GM19397 (cell line): ENCODE measurements at regions not wholly inside any gene's neighbourhood (a gene's known extent, or its start where the extent isn't known, plus 50 kb on each side); places are given as distances from the start of the nearest gene placed in this dataset.

ENCODE experiments used
- ATAC-seq: cut with Tn5 transposase; IDR thresholded peaks from one replicate; pipeline ENCODE4 v1.9.1; 2021; ENCODE audit warnings: mild to moderate bottlenecking, moderate library complexity; ENCODE audit not compliant: unreplicated experiment

GRCh38 chr14:54207075-54207474 is 189.7 kb upstream of the CDKN3 start:
- no peak for ATAC-seq

GRCh38 chr14:54207476-54208462 is 189.0 kb upstream of the CDKN3 start:
- no peak for ATAC-seq

GRCh38 chr14:54208751-54209150 is 188.1 kb upstream of the CDKN3 start:
- ATAC-seq, result no peak

- no peak for ATAC-seq
These were observed 187.1 kb upstream of the CDKN3 start for GRCh38 chr14:54209511-54210250.

- ATAC-seq, result no peak
These were observed 185.1 kb upstream of the CDKN3 start for GRCh38 chr14:54211551-54212308.

GRCh38 chr14:54213536-54213935 is 183.3 kb upstream of the CDKN3 start:
- no peak for ATAC-seq

GRCh38 chr14:54216827-54217226 is 180.0 kb upstream of the CDKN3 start:
- no peak for ATAC-seq

GRCh38 chr14:54219261-54220070 is 177.3 kb upstream of the CDKN3 start:
- no peak for ATAC-seq

GRCh38 chr14:54220071-54220703 is 176.6 kb upstream of the CDKN3 start:
- no peak for ATAC-seq

- ATAC-seq, result no peak
These were observed 175.9 kb upstream of the CDKN3 start for GRCh38 chr14:54220704-54221431.

- no peak for ATAC-seq
These were observed 175.4 kb upstream of the CDKN3 start for GRCh38 chr14:54221432-54221803.

- ATAC-seq, result no peak
These were observed 174.8 kb upstream of the CDKN3 start for GRCh38 chr14:54221971-54222370.

GRCh38 chr14:54223831-54224402 is 172.9 kb upstream of the CDKN3 start:
- no peak for ATAC-seq

- no peak for ATAC-seq
These were observed 171.2 kb upstream of the CDKN3 start for GRCh38 chr14:54225457-54226060.

GRCh38 chr14:54226103-54226502 is 170.7 kb upstream of the CDKN3 start:
- no peak for ATAC-seq

GRCh38 chr14:54226558-54226957 is 170.2 kb upstream of the CDKN3 start:
- ATAC-seq, result no peak

- no peak for ATAC-seq
These were observed 167.7 kb upstream of the CDKN3 start for GRCh38 chr14:54229136-54229535.

GRCh38 chr14:54230645-54231044 is 166.2 kb upstream of the CDKN3 start:
- ATAC-seq, result no peak

GRCh38 chr14:54232735-54233134 is 164.1 kb upstream of the CDKN3 start:
- ATAC-seq, result no peak
